CD4-positive, alpha-beta T cell (primary cell): ENCODE measurements at regions not wholly inside any gene's neighbourhood (a gene's known extent, or its start where the extent isn't known, plus 50 kb on each side); places are given as distances from the start of the nearest gene placed in this dataset.

ENCODE experiments used
- ATAC-seq: fragments of 200-7000 bp; cut with Tn5 transposase; one replicate; pipeline ENCODE4 v1.10.0; 2022; ENCODE audit warnings: mild to moderate bottlenecking; ENCODE audit not compliant: poor library complexity
- CTCF ChIA-PET: fragments of 350-600 bp; sonication (Branson Sonifier 250); formaldehyde crosslinking; loops from one replicate; lab custom pipeline; 2021; ENCODE audit warnings: antibody characterized with exemption, inconsistent platforms; lab: Charles Lee
- POLR2A ChIA-PET: fragments of 350-600 bp; sonication (Branson Sonifier 250); formaldehyde crosslinking; loops from one replicate; lab custom pipeline; 2021; ENCODE audit warnings: antibody characterized with exemption, inconsistent platforms; lab: Charles Lee
- DNase-seq, 14 experiments: peaks; one replicate each; pipeline ENCODE4 v3.0.0-alpha.2; 2013 to 2020; ENCODE audit warnings: mixed read lengths in 2 of 14
- H3K27ac ChIP-seq, 2 donors: one replicate each; pipeline versions ENCODE4 v1.5.1 to v1.7.0; 2013; ENCODE audit warnings: low read length in 2 of 2, low read depth in 1 of 2, mild to moderate bottlenecking in 1 of 2
- H3K27me3 ChIP-seq, 2 experiments: 1 replicate in 1 of 2; 2 replicates in 1 of 2; pipeline versions ENCODE4 v1.6.1 to v1.7.0; 2013; ENCODE audit warnings: low read length in 2 of 2, control low read depth in 1 of 2, mild to moderate bottlenecking in 1 of 2, moderate library complexity in 1 of 2; ENCODE audit not compliant: insufficient read depth in 2 of 2, control insufficient read depth in 1 of 2
- H3K36me3 ChIP-seq: one replicate; pipeline ENCODE4 v1.6.1; 2013; ENCODE audit warnings: low read length, control low read depth; ENCODE audit not compliant: insufficient read depth
- H3K4me1 ChIP-seq: one replicate; pipeline ENCODE4 v1.6.1; 2013; ENCODE audit warnings: low read length, control low read depth; ENCODE audit not compliant: insufficient read depth
- H3K4me3 ChIP-seq: one replicate; pipeline ENCODE4 v1.5.1; 2013; ENCODE audit warnings: mild to moderate bottlenecking, low read length, moderate library complexity
- H3K9me3 ChIP-seq, 2 experiments: 1 replicate in 1 of 2; 2 replicates in 1 of 2; pipeline versions ENCODE4 v1.6.1 to v1.7.0; 2013; ENCODE audit warnings: low read length in 2 of 2, mild to moderate bottlenecking in 2 of 2, control low read depth in 1 of 2, moderate library complexity in 1 of 2; ENCODE audit not compliant: control insufficient read depth in 1 of 2, insufficient read depth in 1 of 2
- H3K27ac Mint-ChIP-seq: one replicate; pipeline ENCODE4 v1.8.0; 2020; ENCODE audit warnings: mixed read lengths
- H3K27me3 Mint-ChIP-seq: one replicate; pipeline ENCODE4 v1.8.0; 2021; ENCODE audit warnings: mixed read lengths
- H3K36me3 Mint-ChIP-seq: one replicate; pipeline ENCODE4 v1.8.0; 2021; ENCODE audit warnings: low read depth, mixed read lengths
- H3K4me1 Mint-ChIP-seq: one replicate; pipeline ENCODE4 v1.8.0; 2021; ENCODE audit warnings: low read depth, mixed read lengths
- H3K4me3 Mint-ChIP-seq: one replicate; pipeline ENCODE4 v1.8.0; 2020; ENCODE audit warnings: mild to moderate bottlenecking, mixed read lengths
- H3K9me3 Mint-ChIP-seq: one replicate; pipeline ENCODE4 v1.8.0; 2020; ENCODE audit warnings: mixed read lengths
- CTCF ChIP-seq: fragments of 200-600 bp; IDR thresholded peaks from one replicate; pipeline ENCODE4 v1.8.0; 2022; ENCODE audit warnings: antibody characterized with exemption, mild to moderate bottlenecking
- intact Hi-C, 2 experiments: fragments of 100-400 bp; cut with DNase I in 1 of 2; cut with micrococcal nuclease in 1 of 2; formaldehyde crosslinking; loops; one replicate each; pipeline versions ENCODE4 v1.15.1 to v1.9.0; 2023 to 2025; cut with DNase I, micrococcal nuclease

GRCh38 chr3:56855856-56856512 is 54.2 kb upstream of the ARHGEF3 start:
- no peak overlapping the region for H3K27ac Mint-ChIP-seq

GRCh38 chr3:56854856-56855611 is 53.3 kb upstream of the ARHGEF3 start:
- ChIA-PET POLR2A (no interaction called here), CTCF (no interaction called here)
- peaks cover 8% of the 10 kb centered on the region for H3K36me3 ChIP-seq
- H3K36me3 Mint-ChIP-seq: peaks cover 13% of the 10 kb centered on the region
- H3K4me3 ChIP-seq: no peak overlapping the region
- H3K27me3 Mint-ChIP-seq: no peaks in the 10 kb centered on the region
- DNase-seq: no peak
- no peak overlapping the region for H3K4me3 Mint-ChIP-seq
- H3K9me3 Mint-ChIP-seq: no peaks in the 10 kb centered on the region
- H3K27ac ChIP-seq: no peak overlapping the region
- peaks cover 27% of the 10 kb centered on the region for H3K4me1 ChIP-seq
- peaks cover 46% of the 10 kb centered on the region for H3K4me1 Mint-ChIP-seq
- H3K27me3 ChIP-seq: no peaks in the 10 kb centered on the region
- no peaks in the 10 kb centered on the region for H3K9me3 ChIP-seq
- intact Hi-C loops: loop anchor here in 1 of 2 experiments (5.0 kb wide), 1 partner anchor 153 kb away; no protein-coding TSS in a partner anchor
- no peak overlapping the region for H3K27ac Mint-ChIP-seq
- no peak for TF ChIP-seq CTCF
- ATAC-seq: no peak

More at GRCh38 chr3:56855856-56856512, 54.2 kb upstream of the ARHGEF3 start:
- peak in 8 of 14 experiments; percentile 10 to 51 (median 28) for DNase-seq
- no peak for ATAC-seq
- Histone ChIP-seq H3K9me3 (no peaks in the 10 kb centered on the region), H3K27me3 (no peaks in the 10 kb centered on the region), H3K4me3 (no peak overlapping the region), H3K36me3 (peaks cover 8% of the 10 kb centered on the region), H3K27ac (no peak overlapping the region), H3K4me1 (peaks cover 36% of the 10 kb centered on the region)
- Mint-ChIP-seq H3K4me3 (no peak overlapping the region), H3K9me3 (no peaks in the 10 kb centered on the region), H3K4me1 (peaks cover 52% of the 10 kb centered on the region), H3K36me3 (peaks cover 13% of the 10 kb centered on the region), H3K27me3 (no peaks in the 10 kb centered on the region)
- POLR2A ChIA-PET: interaction anchor here (1.1 to 1.3 kb wide), 2 partner anchors 31 to 60 kb away, joined by 3 read pairs; no protein-coding TSS in a partner anchor
- CTCF ChIA-PET: no interaction called here
- peak; percentile 64 for TF ChIP-seq CTCF
- intact Hi-C loops: loop anchor here (2.0 to 5.0 kb wide), 2 partner anchors 133 to 154 kb away; no protein-coding TSS in a partner anchor

GRCh38 chr3:56851966-56852884 is 50.5 kb upstream of the ARHGEF3 start:
- H3K4me1 Mint-ChIP-seq: peaks cover 50% of the 10 kb centered on the region
- no peak overlapping the region for H3K4me3 ChIP-seq
- DNase-seq: no peak
- ChIA-PET POLR2A (interaction anchor here (0.6 kb wide), 1 partner anchor 1025 kb away, joined by 3 read pairs; no protein-coding TSS in a partner anchor), CTCF (no interaction called here)
- H3K27ac Mint-ChIP-seq: no peak overlapping the region
- no peaks in the 10 kb centered on the region for H3K9me3 ChIP-seq
- no peaks in the 10 kb centered on the region for H3K27me3 ChIP-seq
- no peak for TF ChIP-seq CTCF
- no peak for ATAC-seq
- intact Hi-C loops: no loop called here
- peaks cover 5% of the 10 kb centered on the region for H3K4me1 ChIP-seq
- no peaks in the 10 kb centered on the region for H3K9me3 Mint-ChIP-seq
- H3K4me3 Mint-ChIP-seq: no peak overlapping the region
- H3K36me3 ChIP-seq: peaks cover 8% of the 10 kb centered on the region
- no peaks in the 10 kb centered on the region for H3K27me3 Mint-ChIP-seq
- peaks cover 13% of the 10 kb centered on the region for H3K36me3 Mint-ChIP-seq
- H3K27ac ChIP-seq: no peak overlapping the region
